ENCODE measurements at regions not wholly inside any gene's neighbourhood (a gene's known extent, or its start where the extent isn't known, plus 50 kb on each side); places are given as distances from the start of the nearest gene placed in this dataset.
"Not testable (repeated sequence)": the region's sequence is repeated elsewhere in the genome, so short reads cannot be mapped to it uniquely, and the experiment has no call there.

GRCh38 chr1:121544500-121544899 lies 359.7 kb downstream of the SRGAP2C start:
- no peak overlapping the region for H3K4me3 ChIP-seq (ENCODE audit: low read depth, low read length)
- H3K36me3 ChIP-seq (ENCODE audit: control insufficient read depth, insufficient read depth, low read length): no peaks in the 10 kb centered on the region
- no peak for TF ChIP-seq CTCF (IDR thresholded peaks at IDR 0.05; ENCODE audit: insufficient read depth, low read depth, low read length)
- ChIA-PET CTCF (no interaction called here), POLR2A (no interaction called here)
- H3K27me3 ChIP-seq (ENCODE audit: control insufficient read depth, insufficient read depth, low read length): no peaks in the 10 kb centered on the region
- DNase-seq (ENCODE audit: low read depth): no peak

GRCh38 chr1:121545899-121546298 lies 361.1 kb downstream of the SRGAP2C start:
- POLR2A ChIA-PET; H3K36me3 ChIP-seq (ENCODE audit: control insufficient read depth, insufficient read depth, low read length); H3K4me3 ChIP-seq (ENCODE audit: low read depth, low read length); CTCF ChIA-PET; H3K27me3 ChIP-seq (ENCODE audit: control insufficient read depth, insufficient read depth, low read length); DNase-seq (ENCODE audit: low read depth): not testable (repeated sequence)

GRCh38 chr1:121546830-121547591 lies 362.2 kb downstream of the SRGAP2C start:
- Histone ChIP-seq H3K36me3 (ENCODE audit: control insufficient read depth, insufficient read depth, low read length) (no peaks in the 10 kb centered on the region), H3K4me3 (ENCODE audit: low read depth, low read length) (no peak overlapping the region), H3K27me3 (ENCODE audit: control insufficient read depth, insufficient read depth, low read length) (no peaks in the 10 kb centered on the region)
- peak; percentile 14 for DNase-seq (ENCODE audit: low read depth)
- ChIA-PET POLR2A (no interaction called here), CTCF (no interaction called here)
- no peak for TF ChIP-seq CTCF (IDR thresholded peaks at IDR 0.05; ENCODE audit: insufficient read depth, low read depth, low read length)

- H3K36me3 ChIP-seq (ENCODE audit: control insufficient read depth, insufficient read depth, low read length); DNase-seq (ENCODE audit: low read depth); H3K27me3 ChIP-seq (ENCODE audit: control insufficient read depth, insufficient read depth, low read length); POLR2A ChIA-PET; H3K4me3 ChIP-seq (ENCODE audit: low read depth, low read length); CTCF ChIA-PET: not testable (repeated sequence)
Observed at GRCh38 chr1:121547726-121548125, 363.0 kb downstream of the SRGAP2C start.

GRCh38 chr1:121550817-121551216 lies 366.0 kb downstream of the SRGAP2C start:
- DNase-seq (ENCODE audit: low read depth); POLR2A ChIA-PET; H3K27me3 ChIP-seq (ENCODE audit: control insufficient read depth, insufficient read depth, low read length); H3K4me3 ChIP-seq (ENCODE audit: low read depth, low read length); CTCF ChIA-PET; H3K36me3 ChIP-seq (ENCODE audit: control insufficient read depth, insufficient read depth, low read length): not testable (repeated sequence)

GRCh38 chr1:121551491-121551890 lies 366.7 kb downstream of the SRGAP2C start:
- CTCF ChIA-PET; POLR2A ChIA-PET; H3K4me3 ChIP-seq (ENCODE audit: low read depth, low read length); H3K36me3 ChIP-seq (ENCODE audit: control insufficient read depth, insufficient read depth, low read length); DNase-seq (ENCODE audit: low read depth); H3K27me3 ChIP-seq (ENCODE audit: control insufficient read depth, insufficient read depth, low read length): not testable (repeated sequence)

- H3K4me3 ChIP-seq (ENCODE audit: low read depth, low read length); DNase-seq (ENCODE audit: low read depth); H3K36me3 ChIP-seq (ENCODE audit: control insufficient read depth, insufficient read depth, low read length); POLR2A ChIA-PET; CTCF ChIA-PET; H3K27me3 ChIP-seq (ENCODE audit: control insufficient read depth, insufficient read depth, low read length): not testable (repeated sequence)
Observed at GRCh38 chr1:121556560-121556959, 371.8 kb downstream of the SRGAP2C start.

GRCh38 chr1:121558034-121558433 lies 373.3 kb downstream of the SRGAP2C start:
- POLR2A ChIA-PET; CTCF ChIA-PET; H3K27me3 ChIP-seq (ENCODE audit: control insufficient read depth, insufficient read depth, low read length); H3K4me3 ChIP-seq (ENCODE audit: low read depth, low read length); DNase-seq (ENCODE audit: low read depth); H3K36me3 ChIP-seq (ENCODE audit: control insufficient read depth, insufficient read depth, low read length): not testable (repeated sequence)
